ENCODE measurements at regions not wholly inside any gene's neighbourhood (a gene's known extent, or its start where the extent isn't known, plus 50 kb on each side); places are given as distances from the start of the nearest gene placed in this dataset.

GRCh38 chr9:18122171-18122570 is 351.8 kb upstream of the ADAMTSL1 start:
- H3K4me3 Mint-ChIP-seq, result no peak overlapping the region
- no peaks in the 10 kb centered on the region for H3K27me3 Mint-ChIP-seq
- no peak for DNase-seq
- intact Hi-C loops (cut with micrococcal nuclease), result no loop called here
- H3K36me3 Mint-ChIP-seq (ENCODE audit: low read depth), result no peaks in the 10 kb centered on the region
- H3K4me1 Mint-ChIP-seq, result no peaks in the 10 kb centered on the region
- H3K9me3 Mint-ChIP-seq, result no peaks in the 10 kb centered on the region
- no peak overlapping the region for H3K27ac Mint-ChIP-seq

GRCh38 chr9:18124760-18125159 is 349.2 kb upstream of the ADAMTSL1 start:
- no peak for DNase-seq
- H3K4me1 Mint-ChIP-seq, result no peaks in the 10 kb centered on the region
- H3K27ac Mint-ChIP-seq, result no peak overlapping the region
- no peaks in the 10 kb centered on the region for H3K9me3 Mint-ChIP-seq
- H3K36me3 Mint-ChIP-seq (ENCODE audit: low read depth), result no peaks in the 10 kb centered on the region
- H3K4me3 Mint-ChIP-seq, result no peak overlapping the region
- no peaks in the 10 kb centered on the region for H3K27me3 Mint-ChIP-seq
- intact Hi-C loops (cut with micrococcal nuclease), result no loop called here

GRCh38 chr9:18126831-18127498 is 347.0 kb upstream of the ADAMTSL1 start:
- H3K36me3 Mint-ChIP-seq (ENCODE audit: low read depth), result no peaks in the 10 kb centered on the region
- H3K27ac Mint-ChIP-seq, result no peak overlapping the region
- no peaks in the 10 kb centered on the region for H3K4me1 Mint-ChIP-seq
- intact Hi-C loops (cut with micrococcal nuclease), result no loop called here
- H3K9me3 Mint-ChIP-seq, result no peaks in the 10 kb centered on the region
- no peak for DNase-seq
- H3K27me3 Mint-ChIP-seq, result no peaks in the 10 kb centered on the region
- no peak overlapping the region for H3K4me3 Mint-ChIP-seq

GRCh38 chr9:18127499-18127875 is 346.5 kb upstream of the ADAMTSL1 start:
- Mint-ChIP-seq H3K4me1 (no peaks in the 10 kb centered on the region), H3K4me3 (no peak overlapping the region), H3K27ac (no peak overlapping the region), H3K27me3 (no peaks in the 10 kb centered on the region), H3K36me3 (ENCODE audit: low read depth) (no peaks in the 10 kb centered on the region), H3K9me3 (peaks cover 3% of the 10 kb centered on the region)
- intact Hi-C loops (cut with micrococcal nuclease), result no loop called here
- no peak for DNase-seq

GRCh38 chr9:18129809-18130334 is 344.1 kb upstream of the ADAMTSL1 start:
- Mint-ChIP-seq H3K4me3 (no peak overlapping the region), H3K27ac (no peak overlapping the region), H3K4me1 (no peaks in the 10 kb centered on the region), H3K27me3 (no peaks in the 10 kb centered on the region), H3K36me3 (ENCODE audit: low read depth) (no peaks in the 10 kb centered on the region), H3K9me3 (peaks cover 3% of the 10 kb centered on the region)
- no peak for DNase-seq
- intact Hi-C loops (cut with micrococcal nuclease), result no loop called here

- intact Hi-C loops (cut with micrococcal nuclease), result no loop called here
- no peak overlapping the region for H3K4me3 Mint-ChIP-seq
- peaks cover 3% of the 10 kb centered on the region for H3K9me3 Mint-ChIP-seq
- no peaks in the 10 kb centered on the region for H3K36me3 Mint-ChIP-seq (ENCODE audit: low read depth)
- no peaks in the 10 kb centered on the region for H3K27me3 Mint-ChIP-seq
- no peak for DNase-seq
- no peaks in the 10 kb centered on the region for H3K4me1 Mint-ChIP-seq
- no peak overlapping the region for H3K27ac Mint-ChIP-seq
Measured at GRCh38 chr9:18136354-18136994, 337.5 kb upstream of the ADAMTSL1 start.

GRCh38 chr9:18137815-18138214 is 336.1 kb upstream of the ADAMTSL1 start:
- H3K27ac Mint-ChIP-seq, result no peak overlapping the region
- H3K4me3 Mint-ChIP-seq, result no peak overlapping the region
- no peaks in the 10 kb centered on the region for H3K9me3 Mint-ChIP-seq
- intact Hi-C loops (cut with micrococcal nuclease), result no loop called here
- DNase-seq, result no peak
- H3K4me1 Mint-ChIP-seq, result no peaks in the 10 kb centered on the region
- H3K27me3 Mint-ChIP-seq, result no peaks in the 10 kb centered on the region
- H3K36me3 Mint-ChIP-seq (ENCODE audit: low read depth), result no peaks in the 10 kb centered on the region

- Mint-ChIP-seq H3K27ac (no peak overlapping the region), H3K4me3 (no peak overlapping the region), H3K36me3 (ENCODE audit: low read depth) (no peaks in the 10 kb centered on the region), H3K9me3 (no peaks in the 10 kb centered on the region), H3K27me3 (no peaks in the 10 kb centered on the region), H3K4me1 (no peaks in the 10 kb centered on the region)
- DNase-seq, result no peak
- intact Hi-C loops (cut with micrococcal nuclease), result no loop called here
Measured at GRCh38 chr9:18138656-18139055, 335.3 kb upstream of the ADAMTSL1 start.

- Mint-ChIP-seq H3K27ac (no peak overlapping the region), H3K9me3 (no peaks in the 10 kb centered on the region), H3K4me1 (no peaks in the 10 kb centered on the region), H3K27me3 (no peaks in the 10 kb centered on the region), H3K4me3 (no peak overlapping the region), H3K36me3 (ENCODE audit: low read depth) (no peaks in the 10 kb centered on the region)
- intact Hi-C loops (cut with micrococcal nuclease), result no loop called here
- DNase-seq, result no peak
Measured at GRCh38 chr9:18141681-18142080, 332.3 kb upstream of the ADAMTSL1 start.

- Mint-ChIP-seq H3K36me3 (ENCODE audit: low read depth) (no peaks in the 10 kb centered on the region), H3K27ac (no peak overlapping the region), H3K27me3 (no peaks in the 10 kb centered on the region), H3K9me3 (no peaks in the 10 kb centered on the region), H3K4me3 (no peak overlapping the region), H3K4me1 (no peaks in the 10 kb centered on the region)
- no peak for DNase-seq
- intact Hi-C loops (cut with micrococcal nuclease), result no loop called here
Measured at GRCh38 chr9:18143073-18143745, 330.7 kb upstream of the ADAMTSL1 start.

GRCh38 chr9:18146329-18146728 is 327.6 kb upstream of the ADAMTSL1 start:
- H3K27me3 Mint-ChIP-seq, result no peaks in the 10 kb centered on the region
- no peaks in the 10 kb centered on the region for H3K36me3 Mint-ChIP-seq (ENCODE audit: low read depth)
- H3K4me1 Mint-ChIP-seq, result no peaks in the 10 kb centered on the region
- DNase-seq, result no peak
- H3K9me3 Mint-ChIP-seq, result no peaks in the 10 kb centered on the region
- H3K4me3 Mint-ChIP-seq, result no peak overlapping the region
- intact Hi-C loops (cut with micrococcal nuclease), result no loop called here
- no peak overlapping the region for H3K27ac Mint-ChIP-seq

GRCh38 chr9:18149471-18150011 is 324.4 kb upstream of the ADAMTSL1 start:
- Mint-ChIP-seq H3K4me3 (no peak overlapping the region), H3K4me1 (no peaks in the 10 kb centered on the region), H3K9me3 (no peaks in the 10 kb centered on the region), H3K27ac (no peak overlapping the region), H3K27me3 (no peaks in the 10 kb centered on the region), H3K36me3 (ENCODE audit: low read depth) (no peaks in the 10 kb centered on the region)
- intact Hi-C loops (cut with micrococcal nuclease), result no loop called here
- no peak for DNase-seq

- Mint-ChIP-seq H3K27me3 (no peaks in the 10 kb centered on the region), H3K4me3 (no peak overlapping the region)
- intact Hi-C loops (cut with micrococcal nuclease), result no loop called here
Measured at GRCh38 chr9:18154661-18155060, 319.3 kb upstream of the ADAMTSL1 start.

GRCh38 chr9:18159254-18159653 is 314.7 kb upstream of the ADAMTSL1 start:
- DNase-seq, result no peak
- H3K27ac Mint-ChIP-seq, result no peak overlapping the region
- H3K27me3 Mint-ChIP-seq, result no peaks in the 10 kb centered on the region
- H3K9me3 Mint-ChIP-seq, result no peaks in the 10 kb centered on the region
- intact Hi-C loops (cut with micrococcal nuclease), result no loop called here
- H3K36me3 Mint-ChIP-seq (ENCODE audit: low read depth), result no peaks in the 10 kb centered on the region
- no peaks in the 10 kb centered on the region for H3K4me1 Mint-ChIP-seq
- no peak overlapping the region for H3K4me3 Mint-ChIP-seq

More at GRCh38 chr9:18154661-18155060, 319.3 kb upstream of the ADAMTSL1 start:
- Mint-ChIP-seq H3K4me1 (no peaks in the 10 kb centered on the region), H3K27ac (no peak overlapping the region), H3K36me3 (ENCODE audit: low read depth) (no peaks in the 10 kb centered on the region), H3K9me3 (no peaks in the 10 kb centered on the region)
- no peak for DNase-seq
